HG03354 (cell line): ENCODE measurements at regions not wholly inside any gene's neighbourhood (a gene's known extent, or its start where the extent isn't known, plus 50 kb on each side); places are given as distances from the start of the nearest gene placed in this dataset.

Source experiments
- ATAC-seq: cut with Tn5 transposase; IDR thresholded peaks from one replicate; pipeline ENCODE4 v1.9.1; 2021; ENCODE audit warnings: mild to moderate bottlenecking; ENCODE audit not compliant: unreplicated experiment, poor library complexity, severe bottlenecking

GRCh38 chr3:99394831-99395778 lies 243.3 kb upstream of the COL8A1 start:
- ATAC-seq = no peak

- no peak for ATAC-seq
These were observed 244.4 kb upstream of the COL8A1 start for GRCh38 chr3:99393961-99394360.

- no peak for ATAC-seq
These were observed 249.6 kb upstream of the COL8A1 start for GRCh38 chr3:99388780-99389179.

- ATAC-seq = no peak
These were observed 253.8 kb upstream of the COL8A1 start for GRCh38 chr3:99384596-99384995.

- no peak for ATAC-seq
These were observed 261.5 kb upstream of the COL8A1 start for GRCh38 chr3:99376926-99377325.

GRCh38 chr3:99373846-99374210 lies 264.6 kb upstream of the COL8A1 start:
- no peak for ATAC-seq

GRCh38 chr3:99373088-99373845 lies 265.1 kb upstream of the COL8A1 start:
- no peak for ATAC-seq

- no peak for ATAC-seq
These were observed 271.5 kb upstream of the COL8A1 start for GRCh38 chr3:99366663-99367429.

GRCh38 chr3:99365979-99366378 lies 272.4 kb upstream of the COL8A1 start:
- ATAC-seq = no peak

- no peak for ATAC-seq
These were observed 273.0 kb upstream of the COL8A1 start for GRCh38 chr3:99365396-99365795.

GRCh38 chr3:99357131-99357530 lies 281.3 kb upstream of the COL8A1 start:
- ATAC-seq = no peak

GRCh38 chr3:99356696-99357095 lies 281.7 kb upstream of the COL8A1 start:
- ATAC-seq = no peak

- no peak for ATAC-seq
These were observed 282.9 kb upstream of the COL8A1 start for GRCh38 chr3:99355465-99355864.

GRCh38 chr3:99352811-99353210 lies 285.6 kb upstream of the COL8A1 start:
- no peak for ATAC-seq

- ATAC-seq = no peak
These were observed 287.3 kb upstream of the COL8A1 start for GRCh38 chr3:99351122-99351521.

- no peak for ATAC-seq
These were observed 289.9 kb upstream of the COL8A1 start for GRCh38 chr3:99348451-99348850.

GRCh38 chr3:99344216-99344615 lies 294.2 kb upstream of the COL8A1 start:
- no peak for ATAC-seq

GRCh38 chr3:99342383-99342782 lies 296.0 kb upstream of the COL8A1 start:
- ATAC-seq = no peak

- ATAC-seq = no peak
These were observed 299.2 kb upstream of the COL8A1 start for GRCh38 chr3:99339222-99339621.

GRCh38 chr3:99332718-99333117 lies 305.7 kb upstream of the COL8A1 start:
- no peak for ATAC-seq
